ENCODE measurements at regions not wholly inside any gene's neighbourhood (a gene's known extent, or its start where the extent isn't known, plus 50 kb on each side); places are given as distances from the start of the nearest gene placed in this dataset.
"Not testable (repeated sequence)": the region's sequence is repeated elsewhere in the genome, so short reads cannot be mapped to it uniquely, and the experiment has no call there.

- not testable (repeated sequence) for TF ChIP-seq CTCF (IDR thresholded peaks at IDR 0.05 in 4 of 5, conservative IDR thresholded peaks at IDR 0.05 in 1 of 5); POLR2A (IDR thresholded peaks at IDR 0.05)
Observed at GRCh38 chr7:136419740-136420139, 442.6 kb upstream of the MTPN start.

Measured in gastrocnemius medialis (tissue), 4 donors.